Testis (tissue), 2 donors: ENCODE measurements at regions not wholly inside any gene's neighbourhood (a gene's known extent, or its start where the extent isn't known, plus 50 kb on each side); places are given as distances from the start of the nearest gene placed in this dataset.

Source experiments
- DNase-seq: peaks from one replicate; pipeline ENCODE4 v3.0.0-alpha.2; 2019
- H3K27ac ChIP-seq, 2 donors: fragments of 200-600 bp; sonication (generic); one replicate each; pipeline ENCODE4 v1.5.1; 2019
- H3K27me3 ChIP-seq: fragments of 200-600 bp; sonication (generic); one replicate; pipeline ENCODE4 v1.5.1; 2019
- H3K36me3 ChIP-seq: fragments of 200-600 bp; sonication (generic); one replicate; pipeline ENCODE4 v1.5.1; 2017; ENCODE audit warnings: low read depth; ENCODE audit errors: missing control alignments
- H3K4me1 ChIP-seq: fragments of 200-600 bp; sonication (generic); one replicate; pipeline ENCODE4 v1.5.1; 2019
- H3K4me3 ChIP-seq, 2 donors: fragments of 200-600 bp; sonication (generic); one replicate each; pipeline ENCODE4 v1.5.1; 2017 to 2019
- H3K9me3 ChIP-seq: fragments of 200-600 bp; sonication (generic); one replicate; pipeline ENCODE4 v1.5.1; 2017
- CTCF ChIP-seq, 3 experiments: fragments of 450-650 bp in 2 of 3; fragments of 200-600 bp in 1 of 3; sonication (generic) in 1 of 3; IDR thresholded peaks; one replicate each; pipeline ENCODE4 v1.5.1; 2016 to 2019; ENCODE audit warnings: antibody characterized with exemption in 3 of 3, mild to moderate bottlenecking in 2 of 3, moderate library complexity in 1 of 3
- POLR2A ChIP-seq: fragments of 450-650 bp; IDR thresholded peaks from one replicate; pipeline ENCODE4 v1.6.1; 2017; ENCODE audit warnings: antibody characterized with exemption, mild to moderate bottlenecking, moderate library complexity
- WGBS, 2 donors: methylation state at CpG; one replicate each; pipeline ENCODE4 v1.1.5; 2018; 5-methylcytosine and 5-hydroxymethylcytosine counted together
- intact Hi-C: fragments of 100-400 bp; cut with DNase I; formaldehyde crosslinking; loops from one replicate; pipeline ENCODE4 v1.15.1; 2023; ENCODE audit warnings: low total_unique reads

DNA sequence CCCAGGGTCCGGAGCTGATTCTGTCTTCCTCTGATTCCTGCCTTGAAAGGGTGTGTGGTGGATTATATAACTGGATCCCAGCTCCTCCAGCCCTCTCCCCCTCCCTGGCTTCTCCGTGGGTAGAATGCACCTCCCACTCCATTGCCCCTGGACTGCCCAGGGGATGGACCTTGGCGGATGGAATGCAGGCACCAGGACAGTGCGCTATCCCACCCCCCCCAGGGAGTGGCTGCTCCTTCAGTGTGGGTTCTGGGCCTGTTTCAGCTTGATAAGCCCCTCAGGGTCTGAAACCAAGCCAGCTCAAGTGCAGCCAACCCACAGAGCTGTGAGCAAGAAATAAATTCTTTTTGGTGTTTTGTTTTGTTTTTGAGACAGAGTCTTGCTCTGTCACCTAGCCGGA is 112.4 kb upstream of the TMEM132D start:
- WGBS, 2 donors: 67 to 76% methylated on average over 1 to 5 of the region's 5 CpGs
- H3K36me3 ChIP-seq: no peaks in the 10 kb centered on the region
- no peak for DNase-seq
- intact Hi-C loops: no loop called here
- H3K4me3 ChIP-seq: no peak overlapping the region
- no peaks in the 10 kb centered on the region for H3K9me3 ChIP-seq
- no peaks in the 10 kb centered on the region for H3K27me3 ChIP-seq
- no peak for TF ChIP-seq POLR2A
- TF ChIP-seq CTCF (IDR thresholded peaks at IDR 0.05): no peak
- H3K27ac ChIP-seq: no peak overlapping the region
- H3K4me1 ChIP-seq: no peaks in the 10 kb centered on the region

- no peaks in the 10 kb centered on the region for H3K36me3 ChIP-seq
- TF ChIP-seq CTCF (IDR thresholded peaks at IDR 0.05) (no peak), POLR2A (no peak)
- no peaks in the 10 kb centered on the region for H3K9me3 ChIP-seq
- H3K4me3 ChIP-seq: no peak overlapping the region
- H3K27ac ChIP-seq: no peak overlapping the region
- intact Hi-C loops: no loop called here
- no peaks in the 10 kb centered on the region for H3K27me3 ChIP-seq
- DNase-seq: no peak
- H3K4me1 ChIP-seq: no peaks in the 10 kb centered on the region
- 81 to 82% methylated on average over 17 of the region's 17 CpGs for WGBS, 2 donors
Observed at GRCh38 chr12:130016986-130017385, 113.2 kb upstream of the TMEM132D start.

DNA sequence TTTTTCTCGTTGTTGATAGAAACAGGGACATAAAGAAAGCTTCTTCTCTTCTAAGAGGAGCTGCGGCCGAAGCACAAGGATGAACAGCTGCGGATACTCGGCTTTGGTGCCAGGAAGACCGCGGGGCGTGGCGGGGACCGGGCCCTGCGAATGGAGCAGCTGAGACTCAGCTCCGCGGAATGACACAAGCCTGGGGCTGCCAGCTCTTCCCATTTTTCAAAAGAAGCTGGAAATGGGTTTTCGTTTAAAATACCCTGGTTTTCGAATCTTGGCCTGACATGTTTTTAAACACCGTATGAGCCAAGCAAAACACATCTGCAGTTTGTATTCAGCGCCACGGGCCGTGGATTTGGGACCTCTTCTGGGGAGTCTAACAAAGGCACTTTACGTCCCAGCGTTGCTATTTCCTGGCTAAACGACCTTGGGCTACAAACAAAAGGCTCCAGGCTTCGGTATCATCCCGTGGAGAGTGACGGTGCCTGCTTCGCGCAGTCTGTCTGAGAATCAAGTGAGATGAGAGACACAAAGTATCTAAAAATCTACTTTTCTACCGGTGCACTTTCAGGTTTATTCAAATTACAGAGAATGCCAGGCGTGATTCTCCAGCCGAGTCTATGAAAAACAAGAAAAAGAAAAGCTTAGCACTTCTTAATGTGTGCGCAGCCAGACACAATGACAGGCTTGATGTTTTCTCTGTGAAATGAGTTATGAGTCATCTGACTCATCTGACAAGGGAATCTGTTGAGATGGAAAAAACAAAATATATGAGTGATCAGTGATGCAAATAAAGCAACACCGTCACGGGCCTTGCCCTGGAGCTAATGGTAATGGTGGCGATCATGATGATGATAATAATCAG is 114.0 kb upstream of the TMEM132D start:
- TF ChIP-seq CTCF (IDR thresholded peaks at IDR 0.05) (no peak), POLR2A (no peak)
- Histone ChIP-seq H3K4me3 (no peak overlapping the region), H3K27me3 (no peaks in the 10 kb centered on the region), H3K9me3 (no peaks in the 10 kb centered on the region), H3K27ac (no peak overlapping the region), H3K36me3 (no peaks in the 10 kb centered on the region), H3K4me1 (no peaks in the 10 kb centered on the region)
- intact Hi-C loops: no loop called here
- DNase-seq: peak; percentile 25
- 33% methylated on average over 34 of the region's 34 CpGs for WGBS, 2 donors

DNA sequence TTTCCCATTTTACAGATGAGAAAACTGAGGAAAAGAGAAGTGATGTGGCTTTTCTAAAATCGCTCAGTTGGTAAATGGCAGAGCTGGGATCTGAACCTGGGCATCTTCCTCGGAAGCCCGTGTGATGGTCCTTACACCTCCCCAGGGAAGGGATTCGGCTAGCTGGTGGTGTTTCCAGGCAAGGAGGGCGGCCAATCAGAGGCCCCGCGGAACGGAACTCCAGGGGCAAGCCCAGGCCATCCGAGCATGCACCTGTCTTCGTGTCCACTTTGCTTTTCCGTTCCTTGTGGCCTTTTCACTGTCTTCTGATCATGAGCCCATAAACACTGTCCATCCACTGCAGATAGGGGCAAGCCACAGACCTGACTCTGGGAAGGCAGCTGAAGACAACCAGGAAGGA is 114.8 kb upstream of the TMEM132D start:
- Histone ChIP-seq H3K4me1 (no peaks in the 10 kb centered on the region), H3K9me3 (no peaks in the 10 kb centered on the region), H3K4me3 (no peak overlapping the region), H3K27ac (no peak overlapping the region), H3K36me3 (no peaks in the 10 kb centered on the region), H3K27me3 (no peaks in the 10 kb centered on the region)
- intact Hi-C loops: no loop called here
- TF ChIP-seq CTCF (IDR thresholded peaks at IDR 0.05) (no peak), POLR2A (no peak)
- DNase-seq: no peak
- WGBS, 2 donors: 55 to 85% methylated on average over 11 of the region's 11 CpGs
